IMR-90 (cell line): ENCODE measurements at regions not wholly inside any gene's neighbourhood (a gene's known extent, or its start where the extent isn't known, plus 50 kb on each side); places are given as distances from the start of the nearest gene placed in this dataset.

ENCODE experiments used
- ATAC-seq: fragments of 200-7000 bp; cut with Tn5 transposase; 2 replicates; pipeline ENCODE4 v1.9.1; 2020; ENCODE audit warnings: low read depth, mild to moderate bottlenecking, moderate library complexity
- BruUV-seq: library from RNA; stranded (reverse); fragments of 400-500 nt; replicated peaks from 2 replicates; lab custom pipeline; 2021; lab: Mats Ljungman, UMichigan
- CTCF ChIA-PET: fragments of 300-600 bp; formaldehyde crosslinking; extraction: SDS; loops from one replicate; lab custom pipeline; 2021; ENCODE audit warnings: antibody characterized with exemption; lab: Yijun Ruan, JAX
- POLR2A ChIA-PET: fragments of 300-600 bp; sonication (Branson Sonifier 250); formaldehyde crosslinking; loops from one replicate; lab custom pipeline; 2022; ENCODE audit warnings: antibody characterized with exemption; ENCODE audit not compliant: unreplicated experiment; lab: Charles Lee
- DNase-seq: peaks from one replicate; pipeline ENCODE4 v3.0.0; 2013
- H2AFZ ChIP-seq: replicated peaks from 2 replicates; pipeline ENCODE3; 2013; ENCODE audit warnings: low read length, mild to moderate bottlenecking; ENCODE audit not compliant: poor library complexity
- H2AK5ac ChIP-seq: 2 replicates; pipeline ENCODE4 v1.6.1; 2013; ENCODE audit warnings: low read depth, low read length, inconsistent platforms
- H2AK9ac ChIP-seq: replicated peaks from 2 replicates; pipeline ENCODE3; 2013; ENCODE audit warnings: mild to moderate bottlenecking, low read depth, low read length, moderate library complexity; ENCODE audit not compliant: poor library complexity
- H2BK120ac ChIP-seq: 2 replicates; pipeline ENCODE4 v1.6.1; 2013; ENCODE audit warnings: low read depth, low read length, inconsistent platforms
- H2BK15ac ChIP-seq: 3 replicates; pipeline ENCODE4 v1.6.1; 2013; ENCODE audit warnings: low read depth, low read length, inconsistent platforms
- H2BK20ac ChIP-seq: 2 replicates; pipeline ENCODE4 v1.6.1; 2013; ENCODE audit warnings: low read depth, mild to moderate bottlenecking, inconsistent platforms, low read length, moderate library complexity
- H2BK5ac ChIP-seq: 2 replicates; pipeline ENCODE4 v1.6.1; 2013; ENCODE audit warnings: mild to moderate bottlenecking, low read depth, low read length, inconsistent platforms; ENCODE audit not compliant: poor library complexity, severe bottlenecking
- H3K14ac ChIP-seq: replicated peaks from 2 replicates; pipeline ENCODE4 v1.6.1; 2013; ENCODE audit warnings: low read depth, low read length, inconsistent platforms
- H3K18ac ChIP-seq: 2 replicates; pipeline ENCODE4 v1.6.1; 2013; ENCODE audit warnings: low read depth, low read length, control low read depth
- H3K23ac ChIP-seq: 2 replicates; pipeline ENCODE4 v1.6.1; 2013; ENCODE audit warnings: low read depth, low read length, inconsistent platforms
- H3K27ac ChIP-seq: 2 replicates; pipeline ENCODE4 v1.5.1; 2013; ENCODE audit warnings: mild to moderate bottlenecking, control low read depth, low read length; ENCODE audit not compliant: insufficient read depth
- H3K27me3 ChIP-seq: 2 replicates; pipeline ENCODE4 v1.6.1; 2013; ENCODE audit warnings: low read length; ENCODE audit not compliant: control insufficient read depth, insufficient read depth
- H3K36me3 ChIP-seq: 2 replicates; pipeline ENCODE4 v1.6.1; 2013; ENCODE audit warnings: low read length, mixed read lengths; ENCODE audit not compliant: control insufficient read depth, insufficient read depth
- H3K4ac ChIP-seq: 2 replicates; pipeline ENCODE4 v1.6.1; 2013; ENCODE audit warnings: low read depth, low read length, inconsistent platforms
- H3K4me1 ChIP-seq: 2 replicates; pipeline ENCODE4 v1.6.1; 2013; ENCODE audit warnings: low read length, mixed read lengths; ENCODE audit not compliant: control insufficient read depth, insufficient read depth
- H3K4me2 ChIP-seq: 2 replicates; pipeline ENCODE4 v1.6.1; 2013; ENCODE audit warnings: low read depth, mild to moderate bottlenecking, control low read depth, low read length, moderate library complexity
- H3K4me3 ChIP-seq: 2 replicates; pipeline ENCODE4 v1.5.1; 2013; ENCODE audit warnings: low read depth, mild to moderate bottlenecking, control low read depth, low read length, moderate library complexity; ENCODE audit not compliant: insufficient read depth
- H3K56ac ChIP-seq: 2 replicates; pipeline ENCODE4 v1.6.1; 2013; ENCODE audit warnings: low read length, inconsistent platforms; ENCODE audit not compliant: insufficient read depth; ENCODE audit errors: extremely low read depth
- H3K79me1 ChIP-seq, 2 experiments: 2 replicates each; pipeline ENCODE4 v1.6.1; 2013; ENCODE audit warnings: low read length in 2 of 2, inconsistent platforms in 1 of 2, low read depth in 1 of 2
- H3K9ac ChIP-seq: 2 replicates; pipeline ENCODE4 v1.6.1; 2013; ENCODE audit warnings: low read depth, low read length, control low read depth
- H3K9me1 ChIP-seq: 2 replicates; pipeline ENCODE4 v1.6.1; 2013; ENCODE audit warnings: low read length, inconsistent platforms; ENCODE audit not compliant: insufficient read depth
- H3K9me3 ChIP-seq: 2 replicates; pipeline ENCODE4 v1.6.1; 2013; ENCODE audit warnings: low read length; ENCODE audit not compliant: control insufficient read depth, insufficient read depth
- H4K20me1 ChIP-seq: 2 replicates; pipeline ENCODE4 v1.6.1; 2013; ENCODE audit warnings: low read length, inconsistent platforms; ENCODE audit not compliant: insufficient read depth
- H4K5ac ChIP-seq: 2 replicates; pipeline ENCODE4 v1.6.1; 2013; ENCODE audit warnings: mild to moderate bottlenecking, low read depth, low read length, control low read depth
- H4K8ac ChIP-seq, 2 experiments: 2 replicates each; pipeline ENCODE4 v1.6.1; 2013; ENCODE audit warnings: low read depth in 2 of 2, low read length in 2 of 2, control low read depth in 1 of 2, inconsistent platforms in 1 of 2
- H4K91ac ChIP-seq: 2 replicates; pipeline ENCODE4 v1.6.1; 2013; ENCODE audit warnings: low read depth, low read length, inconsistent platforms; ENCODE audit not compliant: insufficient read depth
- CTCF ChIP-seq: conservative IDR thresholded peaks from 2 replicates; pipeline ENCODE4 v1.5.1; 2012; ENCODE audit warnings: mild to moderate bottlenecking, low read depth, low read length, improper control_type of control experiment
- ELK1 ChIP-seq: fragments of 150-350 bp; IDR thresholded peaks from 2 replicates; pipeline ENCODE4 v1.6.1; 2016; ENCODE audit warnings: low read depth, mild to moderate bottlenecking, low read length, moderate library complexity, borderline replicate concordance
- FOS ChIP-seq: fragments of 150-350 bp; IDR thresholded peaks from 2 replicates; pipeline ENCODE4 v1.6.1; 2016; ENCODE audit warnings: low read depth, low read length
- MAFK ChIP-seq: IDR thresholded peaks from 2 replicates; pipeline ENCODE4 v1.6.1; 2012; ENCODE audit warnings: low read depth, low read length, improper control_type of control experiment
- MAZ ChIP-seq: IDR thresholded peaks from 2 replicates; pipeline ENCODE4 v1.6.1; 2012; ENCODE audit warnings: low read depth, mild to moderate bottlenecking, low read length, improper control_type of control experiment, moderate library complexity, borderline replicate concordance
- MXI1 ChIP-seq: IDR thresholded peaks from 2 replicates; pipeline ENCODE4 v1.6.1; 2012; ENCODE audit warnings: low read depth, mild to moderate bottlenecking, low read length, moderate library complexity, borderline replicate concordance
- RCOR1 ChIP-seq: IDR thresholded peaks from 2 replicates; pipeline ENCODE4 v1.6.1; 2012; ENCODE audit warnings: mild to moderate bottlenecking, low read length, improper control_type of control experiment; ENCODE audit not compliant: insufficient replicate concordance
- RFX5 ChIP-seq: IDR thresholded peaks from 2 replicates; pipeline ENCODE4 v1.8.0; 2012; ENCODE audit warnings: low read depth, mild to moderate bottlenecking, low read length, moderate library complexity
- SMC3 ChIP-seq: fragments of 150-350 bp; IDR thresholded peaks from 2 replicates; pipeline ENCODE4 v1.6.1; 2016; ENCODE audit warnings: low read depth, mild to moderate bottlenecking, antibody characterized with exemption, low read length, moderate library complexity
- WGBS, 2 experiments: methylation state at CpG; one replicate each; pipeline versions ENCODE4 v1.1.5 to v1.1.7; 2013; ENCODE audit warnings: missing lambda C conversion rate in 2 of 2; ENCODE audit not compliant: insufficient read length in 1 of 2; ENCODE audit errors: extremely low coverage in 2 of 2; 5-methylcytosine and 5-hydroxymethylcytosine counted together
- dilution Hi-C: fragments of 300-500 bp; cut with HindIII; formaldehyde crosslinking; loops from one replicate; pipeline ENCODE4 v1.14.3; 2018; ENCODE audit warnings: low sequenced_read_pairs; ENCODE audit not compliant: unreplicated experiment
- in situ Hi-C: fragments of 300-500 bp; cut with MboI; formaldehyde crosslinking; loops from 3 replicates; pipeline ENCODE4 v1.14.3; 2019; ENCODE audit warnings: low sequenced_read_pairs, inconsistent platforms, mixed read lengths
- intact Hi-C: fragments of 100-400 bp; cut with micrococcal nuclease; formaldehyde crosslinking; loops from 2 replicates; pipeline ENCODE4 v1.10.0; 2022

- WGBS, 2 experiments: 13% methylated on average over 1 of the region's 9 CpGs; no CpG with 5 or more reads in 1 of the 2 experiments
Measured at GRCh38 chr5:130479045-130479804, 575.0 kb downstream of the CHSY3 start.

More at GRCh38 chr5:130479045-130479804, 575.0 kb downstream of the CHSY3 start:
- BruUV-seq: no TSS peak
- no peak for TF ChIP-seq MAFK
- no peak for TF ChIP-seq MAZ
- TF ChIP-seq MXI1: no peak
- no peak for TF ChIP-seq RCOR1
- TF ChIP-seq RFX5: no peak
- TF ChIP-seq CTCF: no peak
- no peak for TF ChIP-seq SMC3
- TF ChIP-seq ELK1: no peak
- TF ChIP-seq FOS: no peak
- Histone ChIP-seq H2BK15ac (no peak overlapping the region), H3K4ac (no peak overlapping the region), H2AFZ (no peak overlapping the region), H3K36me3 (no peaks in the 10 kb centered on the region), H3K4me3 (no peak overlapping the region), H3K9me1 (no peaks in the 10 kb centered on the region), H3K9me3 (peaks cover 13% of the 10 kb centered on the region), H3K4me1 (no peaks in the 10 kb centered on the region), H2AK5ac (no peak overlapping the region), H2BK20ac (no peak overlapping the region), H4K20me1 (no peaks in the 10 kb centered on the region), H3K79me1 (no peaks in the 10 kb centered on the region), H4K91ac (no peak overlapping the region), H3K4me2 (no peak overlapping the region), H4K8ac (no peak overlapping the region), H2BK5ac (no peak overlapping the region), H3K14ac (no peak overlapping the region), H3K23ac (no peak overlapping the region), H3K56ac (no peak overlapping the region), H3K27ac (no peak overlapping the region), H2AK9ac (no peak overlapping the region), H3K18ac (no peak overlapping the region), H3K27me3 (no peaks in the 10 kb centered on the region), H3K9ac (no peak overlapping the region), H4K5ac (no peak overlapping the region), H2BK120ac (no peak overlapping the region)
- dilution Hi-C loops (no loop called here), in situ Hi-C loops (no loop called here), intact Hi-C loops (no loop called here)
- CTCF ChIA-PET: no interaction called here
- no peak for DNase-seq
- no peak for ATAC-seq
- POLR2A ChIA-PET: no interaction called here
